GM13976 (cell line): ENCODE measurements at regions not wholly inside any gene's neighbourhood (a gene's known extent, or its start where the extent isn't known, plus 50 kb on each side); places are given as distances from the start of the nearest gene placed in this dataset.
"Not testable (repeated sequence)": the region's sequence is repeated elsewhere in the genome, so short reads cannot be mapped to it uniquely, and the experiment has no call there.

Experiments used
- DNase-seq: peaks from one replicate; pipeline ENCODE4 v3.0.0; 2012; ENCODE audit warnings: low spot score
- in situ Hi-C: fragments of 300-500 bp; cut with MboI; formaldehyde crosslinking; loops from one replicate; pipeline ENCODE4 v1.12.0; 2022; ENCODE audit warnings: low sequenced_read_pairs, mixed read lengths, inconsistent platforms; ENCODE audit not compliant: unreplicated experiment
- TF ChIP-seq, protein P1 (sequence below): IDR thresholded peaks from 2 replicates; pipeline ENCODE4 v1.5.1; 2012; ENCODE audit warnings: borderline replicate concordance, mild to moderate bottlenecking; ENCODE audit not compliant: insufficient read depth; ENCODE audit errors: extremely low read depth, missing control alignments, control extremely low read depth

DNA sequence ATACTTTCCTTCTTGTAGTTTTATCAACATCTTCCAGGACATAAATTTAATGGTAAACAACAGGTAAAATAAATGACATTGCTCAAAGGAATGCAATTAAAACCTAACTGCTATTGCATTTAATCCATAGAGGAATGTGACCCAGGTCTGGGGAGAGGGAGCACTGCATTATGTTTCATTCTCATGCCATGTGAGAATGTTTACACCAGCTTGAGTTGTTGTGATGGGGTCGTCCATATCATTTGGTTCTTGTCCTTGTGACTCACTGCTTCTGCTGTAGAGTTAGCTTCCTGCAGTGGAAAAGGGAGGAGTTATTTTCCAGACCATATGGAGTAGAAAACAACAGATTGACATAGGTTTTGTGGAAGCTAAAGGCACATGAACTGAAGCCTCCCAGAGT lies 129.3 kb upstream of the PMCH start:
- TF ChIP-seq, protein P1, sequence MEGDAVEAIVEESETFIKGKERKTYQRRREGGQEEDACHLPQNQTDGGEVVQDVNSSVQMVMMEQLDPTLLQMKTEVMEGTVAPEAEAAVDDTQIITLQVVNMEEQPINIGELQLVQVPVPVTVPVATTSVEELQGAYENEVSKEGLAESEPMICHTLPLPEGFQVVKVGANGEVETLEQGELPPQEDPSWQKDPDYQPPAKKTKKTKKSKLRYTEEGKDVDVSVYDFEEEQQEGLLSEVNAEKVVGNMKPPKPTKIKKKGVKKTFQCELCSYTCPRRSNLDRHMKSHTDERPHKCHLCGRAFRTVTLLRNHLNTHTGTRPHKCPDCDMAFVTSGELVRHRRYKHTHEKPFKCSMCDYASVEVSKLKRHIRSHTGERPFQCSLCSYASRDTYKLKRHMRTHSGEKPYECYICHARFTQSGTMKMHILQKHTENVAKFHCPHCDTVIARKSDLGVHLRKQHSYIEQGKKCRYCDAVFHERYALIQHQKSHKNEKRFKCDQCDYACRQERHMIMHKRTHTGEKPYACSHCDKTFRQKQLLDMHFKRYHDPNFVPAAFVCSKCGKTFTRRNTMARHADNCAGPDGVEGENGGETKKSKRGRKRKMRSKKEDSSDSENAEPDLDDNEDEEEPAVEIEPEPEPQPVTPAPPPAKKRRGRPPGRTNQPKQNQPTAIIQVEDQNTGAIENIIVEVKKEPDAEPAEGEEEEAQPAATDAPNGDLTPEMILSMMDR = no peak
- in situ Hi-C loops = no loop called here
- no peak for DNase-seq

DNA sequence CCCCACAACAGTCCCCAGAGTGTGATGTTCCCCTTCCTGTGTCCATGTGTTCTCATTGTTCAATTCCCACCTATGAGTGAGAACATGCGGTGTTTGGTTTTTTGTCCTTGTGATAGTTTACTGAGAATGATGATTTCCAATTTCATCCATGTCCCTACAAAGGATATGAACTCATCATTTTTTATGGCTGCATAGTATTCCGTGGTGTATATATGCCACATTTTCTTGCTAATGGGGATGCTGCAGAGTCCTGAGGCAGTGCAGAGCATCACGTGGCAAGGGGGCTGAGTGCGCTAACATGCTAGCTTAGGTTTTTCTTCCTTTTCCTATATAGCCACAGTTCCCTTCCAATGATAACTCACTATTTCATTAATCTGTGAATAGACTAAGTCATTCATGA lies 127.5 kb upstream of the PMCH start:
- in situ Hi-C loops = not testable (repeated sequence)

DNA sequence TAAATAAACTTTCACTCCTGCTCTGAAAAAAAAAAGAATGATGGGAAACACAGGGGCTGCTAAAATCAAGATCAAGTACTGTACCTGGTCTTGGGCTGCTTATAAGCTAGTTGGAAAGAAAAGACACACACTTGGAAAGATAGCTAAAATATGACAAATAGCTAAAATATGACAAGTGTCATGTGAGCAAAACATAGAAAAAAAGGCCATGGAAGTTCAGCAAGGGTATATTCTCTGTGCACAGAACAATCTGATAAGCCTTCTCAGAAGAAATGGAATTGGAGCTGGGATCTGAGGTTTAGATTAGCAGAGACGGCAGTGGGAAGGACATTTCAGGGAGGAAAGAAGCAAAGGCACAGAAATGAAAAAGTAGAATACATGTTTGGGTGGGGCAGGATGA lies 126.2 kb upstream of the PMCH start:
- in situ Hi-C loops = no loop called here
- TF ChIP-seq, protein P1 = no peak
- DNase-seq = no peak

More for the DNA sequence above, 127.5 kb upstream of the PMCH start:
- DNase-seq = not testable (repeated sequence)

- in situ Hi-C loops = no loop called here
- DNase-seq = no peak
- TF ChIP-seq, protein P1 = no peak
Measured at GRCh38 chr12:102322254-102322653, 124.6 kb upstream of the PMCH start.

DNA sequence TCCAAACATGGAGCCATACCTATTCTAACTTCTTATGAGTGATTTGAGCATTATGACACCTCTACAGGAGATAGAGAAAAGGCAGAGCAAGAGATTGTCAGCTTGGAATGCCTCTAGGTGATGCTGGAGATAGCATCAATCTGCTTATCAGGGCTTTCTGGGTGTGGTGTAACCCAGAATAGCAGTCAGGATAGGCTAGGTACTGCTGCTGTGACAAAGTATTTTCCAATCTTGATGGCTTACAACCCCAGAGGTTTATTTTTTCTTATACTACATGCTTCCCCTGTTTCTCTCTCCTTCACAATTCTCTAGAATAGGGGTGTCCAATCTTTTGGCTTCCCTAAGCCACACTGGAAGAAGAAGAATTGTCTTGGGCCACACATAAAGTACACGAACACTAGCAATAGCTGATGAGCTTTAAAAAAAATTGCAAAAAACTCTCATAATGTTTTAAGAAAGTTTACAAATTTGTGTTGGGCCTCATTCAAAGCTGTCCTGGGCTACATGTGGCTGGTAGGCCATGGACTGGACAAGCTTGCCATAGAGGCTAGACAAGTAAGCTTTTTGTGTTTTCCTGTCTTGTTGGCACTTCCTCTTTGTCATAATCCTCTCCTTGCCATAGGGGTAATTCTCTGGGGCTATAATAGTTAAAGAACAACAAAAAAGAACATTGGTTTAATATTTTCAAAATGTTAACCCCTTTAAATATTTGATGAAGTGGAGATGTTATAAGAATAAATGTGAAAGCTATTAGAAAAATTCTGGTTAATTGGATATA lies 123.9 kb upstream of the PMCH start:
- DNase-seq = no peak
- in situ Hi-C loops = no loop called here
- TF ChIP-seq, protein P1 = no peak

- DNase-seq = no peak
- TF ChIP-seq, protein P1 = no peak
Measured at GRCh38 chr12:102317155-102317554, 119.5 kb upstream of the PMCH start.

GRCh38 chr12:102316723-102317122 lies 119.1 kb upstream of the PMCH start:
- no peak for DNase-seq
- in situ Hi-C loops = no loop called here
- TF ChIP-seq, protein P1 = no peak

More at GRCh38 chr12:102317155-102317554, 119.5 kb upstream of the PMCH start:
- in situ Hi-C loops = no loop called here
